Esophagus (tissue), 2 donors: ENCODE measurements at regions not wholly inside any gene's neighbourhood (a gene's known extent, or its start where the extent isn't known, plus 50 kb on each side); places are given as distances from the start of the nearest gene placed in this dataset.

Experiments
- H3K27ac ChIP-seq, 2 donors: one replicate each; pipeline ENCODE4 v1.5.1; 2013; ENCODE audit warnings: low read depth in 2 of 2, mild to moderate bottlenecking in 2 of 2, inconsistent platforms in 1 of 2, low read length in 1 of 2, moderate library complexity in 1 of 2
- H3K27me3 ChIP-seq, 2 donors: one replicate each; pipeline ENCODE4 v1.6.1; 2013; ENCODE audit warnings: low read length in 2 of 2, control low read depth in 1 of 2, mild to moderate bottlenecking in 1 of 2; ENCODE audit not compliant: insufficient read depth in 2 of 2, control insufficient read depth in 1 of 2
- H3K36me3 ChIP-seq, 2 donors: one replicate each; pipeline ENCODE4 v1.6.1; 2013; ENCODE audit warnings: low read length in 1 of 2; ENCODE audit not compliant: control insufficient read depth in 2 of 2, insufficient read depth in 2 of 2
- H3K4me1 ChIP-seq, 2 donors: one replicate each; pipeline ENCODE4 v1.6.1; 2013; ENCODE audit warnings: low read length in 1 of 2; ENCODE audit not compliant: control insufficient read depth in 2 of 2, insufficient read depth in 2 of 2
- H3K4me3 ChIP-seq, 2 donors: one replicate each; pipeline ENCODE4 v1.5.1; 2013; ENCODE audit warnings: low read length in 2 of 2, mild to moderate bottlenecking in 2 of 2, low read depth in 1 of 2, moderate library complexity in 1 of 2
- H3K9me3 ChIP-seq, 2 donors: one replicate each; pipeline ENCODE4 v1.6.1; 2013; ENCODE audit warnings: mild to moderate bottlenecking in 2 of 2, low read depth in 1 of 2, low read length in 1 of 2, moderate library complexity in 1 of 2; ENCODE audit not compliant: control insufficient read depth in 2 of 2, insufficient read depth in 1 of 2
- WGBS, 2 donors: extraction: QIAGEN DNeasy Blood & Tissue Kit; methylation state at CpG; one replicate each; pipeline ENCODE4 v1.1.7; 2013; 5-methylcytosine and 5-hydroxymethylcytosine counted together
- donor health status: healthy with polysubstance abuse.
- donor health status: Bipolar disorder and iron deficiency.

GRCh38 chr13:94968757-94969086, 256.4 kb upstream of the SOX21 start:
- Histone ChIP-seq H3K36me3 (no peaks in the 10 kb centered on the region), H3K4me1 (peaks cover 0 to 6% of the 10 kb centered on the region in 2 donors), H3K4me3 (peak overlapping the region; percentile 50 to 52), H3K27ac (no peak overlapping the region), H3K9me3 (no peaks in the 10 kb centered on the region), H3K27me3 (peaks cover 0 to 8% of the 10 kb centered on the region in 2 donors)
- 8 to 13% methylated on average over 7 of the region's 7 CpGs for WGBS, 2 donors

- no peaks in the 10 kb centered on the region for H3K36me3 ChIP-seq
- peak overlapping the region; percentile 50 to 52 for H3K4me3 ChIP-seq
- no peaks in the 10 kb centered on the region for H3K9me3 ChIP-seq
- H3K27me3 ChIP-seq: peaks cover 0 to 11% of the 10 kb centered on the region in 2 donors
- WGBS, 2 donors: 1 to 2% methylated on average over 55 to 56 of the region's 56 CpGs
- H3K4me1 ChIP-seq: peaks cover 0 to 6% of the 10 kb centered on the region in 2 donors
- no peak overlapping the region for H3K27ac ChIP-seq
Measured at GRCh38 chr13:94968040-94968756, 255.9 kb upstream of the SOX21 start.

GRCh38 chr13:94967183-94968039, 255.1 kb upstream of the SOX21 start:
- Histone ChIP-seq H3K27ac (no peak overlapping the region), H3K27me3 (peaks cover 0 to 13% of the 10 kb centered on the region in 2 donors)
- 3 to 4% methylated on average over 60 to 61 of the region's 61 CpGs for WGBS, 2 donors

GRCh38 chr13:94966422-94966955, 254.1 kb upstream of the SOX21 start:
- no peak overlapping the region for H3K4me3 ChIP-seq
- 30 to 39% methylated on average over 3 of the region's 3 CpGs for WGBS, 2 donors
- peaks cover 0 to under 1% of the 10 kb centered on the region in 2 donors for H3K9me3 ChIP-seq
- peaks cover 0 to 13% of the 10 kb centered on the region in 2 donors for H3K27me3 ChIP-seq
- no peak overlapping the region for H3K27ac ChIP-seq
- no peaks in the 10 kb centered on the region for H3K36me3 ChIP-seq
- H3K4me1 ChIP-seq: peaks cover 0 to 6% of the 10 kb centered on the region in 2 donors

More at GRCh38 chr13:94967183-94968039, 255.1 kb upstream of the SOX21 start:
- no peaks in the 10 kb centered on the region for H3K36me3 ChIP-seq
- H3K4me1 ChIP-seq: peaks cover 0 to 6% of the 10 kb centered on the region in 2 donors
- H3K4me3 ChIP-seq: peak overlapping the region; percentile 50 to 52
- H3K9me3 ChIP-seq: no peaks in the 10 kb centered on the region

GRCh38 chr13:94959626-94960025, 247.3 kb upstream of the SOX21 start:
- Histone ChIP-seq H3K4me3 (no peak overlapping the region), H3K9me3 (peaks cover 0 to 2% of the 10 kb centered on the region in 2 donors), H3K27me3 (peaks cover 0 to 5% of the 10 kb centered on the region in 2 donors), H3K36me3 (no peaks in the 10 kb centered on the region), H3K27ac (no peak overlapping the region), H3K4me1 (no peaks in the 10 kb centered on the region)
- WGBS, 2 donors: 77 to 86% methylated on average over 4 of the region's 4 CpGs

- H3K9me3 ChIP-seq: peaks cover 0 to 2% of the 10 kb centered on the region in 2 donors
- no peaks in the 10 kb centered on the region for H3K4me1 ChIP-seq
- H3K27ac ChIP-seq: no peak overlapping the region
- WGBS, 2 donors: 70 to 83% methylated on average over 5 of the region's 5 CpGs
- H3K27me3 ChIP-seq: no peaks in the 10 kb centered on the region
- H3K36me3 ChIP-seq: no peaks in the 10 kb centered on the region
- no peak overlapping the region for H3K4me3 ChIP-seq
Measured at GRCh38 chr13:94956417-94957110, 244.2 kb upstream of the SOX21 start.

GRCh38 chr13:94952787-94953186, 240.4 kb upstream of the SOX21 start:
- Histone ChIP-seq H3K36me3 (no peaks in the 10 kb centered on the region), H3K27me3 (no peaks in the 10 kb centered on the region), H3K4me3 (no peak overlapping the region), H3K9me3 (no peaks in the 10 kb centered on the region), H3K4me1 (no peaks in the 10 kb centered on the region), H3K27ac (no peak overlapping the region)

- Histone ChIP-seq H3K4me3 (no peak overlapping the region), H3K36me3 (no peaks in the 10 kb centered on the region), H3K9me3 (no peaks in the 10 kb centered on the region), H3K4me1 (no peaks in the 10 kb centered on the region), H3K27me3 (no peaks in the 10 kb centered on the region), H3K27ac (no peak overlapping the region)
- WGBS, 2 donors: 53 to 59% methylated on average over 8 of the region's 8 CpGs
Measured at GRCh38 chr13:94950303-94950702, 238.0 kb upstream of the SOX21 start.

GRCh38 chr13:94947965-94948371, 235.6 kb upstream of the SOX21 start:
- Histone ChIP-seq H3K36me3 (no peaks in the 10 kb centered on the region), H3K9me3 (no peaks in the 10 kb centered on the region), H3K27ac (no peak overlapping the region), H3K4me3 (no peak overlapping the region), H3K27me3 (no peaks in the 10 kb centered on the region), H3K4me1 (no peaks in the 10 kb centered on the region)
- 72 to 74% methylated on average over 7 of the region's 7 CpGs for WGBS, 2 donors
